ENCODE measurements at regions not wholly inside any gene's neighbourhood (a gene's known extent, or its start where the extent isn't known, plus 50 kb on each side); places are given as distances from the start of the nearest gene placed in this dataset.

DNA sequence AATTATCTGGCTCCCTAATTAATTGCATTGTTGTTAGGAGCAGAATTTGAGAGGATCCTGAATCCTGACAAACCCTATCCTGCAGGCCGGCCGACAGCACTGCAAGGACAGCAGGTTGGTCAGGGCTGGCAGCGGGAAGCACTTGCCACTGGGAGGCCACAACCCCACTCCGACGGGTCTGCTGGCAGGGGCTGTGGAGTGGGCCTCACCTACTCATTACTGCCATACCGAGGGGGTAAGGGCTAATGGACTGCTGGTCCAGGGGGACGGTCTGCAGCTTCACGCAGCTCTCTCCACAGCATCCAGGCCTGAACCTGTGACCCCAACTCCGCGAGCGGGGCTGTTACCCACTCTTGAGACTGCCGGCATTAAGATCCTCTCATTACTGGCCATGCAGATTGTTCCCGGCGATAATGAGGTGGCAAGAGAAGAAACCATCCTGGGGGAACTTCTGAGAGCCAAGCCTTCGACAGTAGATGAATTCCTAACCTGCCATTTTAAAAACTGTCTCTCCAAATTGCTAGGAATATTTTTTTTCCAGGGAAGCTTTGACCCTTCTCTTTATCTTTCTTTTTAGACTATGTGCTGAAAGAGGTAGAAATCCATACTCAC lies 501.3 kb downstream of the OMA1 start:
- TF ChIP-seq ZFP3 (CRISPR knock-in tag; IDR thresholded peaks at IDR 0.05) (no peak), GLIS3 (CRISPR knock-in tag; IDR thresholded peaks at IDR 0.05) (no peak), ZC3H10 (CRISPR knock-in tag; IDR thresholded peaks at IDR 0.05) (no peak)
- no peak for ATAC-seq

DNA sequence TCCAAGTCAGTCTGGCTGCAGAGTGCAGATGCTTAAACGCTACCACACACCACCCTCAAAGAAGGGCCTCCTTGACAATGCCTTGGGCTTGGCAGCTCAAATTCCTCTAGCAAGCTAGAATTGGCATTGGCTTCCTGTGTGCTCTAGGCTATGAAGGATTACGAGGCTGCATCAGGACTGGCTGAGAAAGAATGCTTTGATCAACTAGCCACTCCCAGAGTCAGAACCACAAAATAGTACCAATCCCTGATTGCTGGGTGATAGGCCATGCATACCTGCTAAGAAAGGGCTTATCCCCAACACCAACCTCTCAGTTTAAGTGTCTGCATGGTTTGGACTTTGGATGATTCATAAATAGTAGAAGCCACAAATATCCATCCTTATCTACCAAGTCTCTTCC lies 504.9 kb downstream of the OMA1 start:
- peak; percentile 30; the same call in 1 of the 3 replicates for ATAC-seq
- no peak for TF ChIP-seq CSDC2 (CRISPR knock-in tag; IDR thresholded peaks at IDR 0.05)
- TF ChIP-seq SNAI2 (CRISPR knock-in tag; IDR thresholded peaks at IDR 0.05): no peak
- TF ChIP-seq GLIS3 (CRISPR knock-in tag; IDR thresholded peaks at IDR 0.05): no peak
- no peak for TF ChIP-seq TCF4 (CRISPR knock-in tag; IDR thresholded peaks at IDR 0.05; ENCODE audit: borderline replicate concordance)
- no peak for TF ChIP-seq ZNF70 (CRISPR knock-in tag; IDR thresholded peaks at IDR 0.05)
- no peak for TF ChIP-seq TOX (CRISPR knock-in tag; IDR thresholded peaks at IDR 0.05; ENCODE audit: borderline replicate concordance)
- no peak for TF ChIP-seq ZNF565 (CRISPR knock-in tag; conservative IDR thresholded peaks at IDR 0.05; ENCODE audit: low read depth)
- TF ChIP-seq ZC3H10 (CRISPR knock-in tag; IDR thresholded peaks at IDR 0.05): no peak
- TF ChIP-seq, protein P1, sequence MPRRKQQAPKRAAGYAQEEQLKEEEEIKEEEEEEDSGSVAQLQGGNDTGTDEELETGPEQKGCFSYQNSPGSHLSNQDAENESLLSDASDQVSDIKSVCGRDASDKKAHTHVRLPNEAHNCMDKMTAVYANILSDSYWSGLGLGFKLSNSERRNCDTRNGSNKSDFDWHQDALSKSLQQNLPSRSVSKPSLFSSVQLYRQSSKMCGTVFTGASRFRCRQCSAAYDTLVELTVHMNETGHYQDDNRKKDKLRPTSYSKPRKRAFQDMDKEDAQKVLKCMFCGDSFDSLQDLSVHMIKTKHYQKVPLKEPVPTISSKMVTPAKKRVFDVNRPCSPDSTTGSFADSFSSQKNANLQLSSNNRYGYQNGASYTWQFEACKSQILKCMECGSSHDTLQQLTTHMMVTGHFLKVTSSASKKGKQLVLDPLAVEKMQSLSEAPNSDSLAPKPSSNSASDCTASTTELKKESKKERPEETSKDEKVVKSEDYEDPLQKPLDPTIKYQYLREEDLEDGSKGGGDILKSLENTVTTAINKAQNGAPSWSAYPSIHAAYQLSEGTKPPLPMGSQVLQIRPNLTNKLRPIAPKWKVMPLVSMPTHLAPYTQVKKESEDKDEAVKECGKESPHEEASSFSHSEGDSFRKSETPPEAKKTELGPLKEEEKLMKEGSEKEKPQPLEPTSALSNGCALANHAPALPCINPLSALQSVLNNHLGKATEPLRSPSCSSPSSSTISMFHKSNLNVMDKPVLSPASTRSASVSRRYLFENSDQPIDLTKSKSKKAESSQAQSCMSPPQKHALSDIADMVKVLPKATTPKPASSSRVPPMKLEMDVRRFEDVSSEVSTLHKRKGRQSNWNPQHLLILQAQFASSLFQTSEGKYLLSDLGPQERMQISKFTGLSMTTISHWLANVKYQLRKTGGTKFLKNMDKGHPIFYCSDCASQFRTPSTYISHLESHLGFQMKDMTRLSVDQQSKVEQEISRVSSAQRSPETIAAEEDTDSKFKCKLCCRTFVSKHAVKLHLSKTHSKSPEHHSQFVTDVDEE (CRISPR knock-in tag; IDR thresholded peaks at IDR 0.05): no peak
- no peak for TF ChIP-seq PPARA (CRISPR knock-in tag; IDR thresholded peaks at IDR 0.05; ENCODE audit: borderline replicate concordance)
- TF ChIP-seq, protein P2, sequence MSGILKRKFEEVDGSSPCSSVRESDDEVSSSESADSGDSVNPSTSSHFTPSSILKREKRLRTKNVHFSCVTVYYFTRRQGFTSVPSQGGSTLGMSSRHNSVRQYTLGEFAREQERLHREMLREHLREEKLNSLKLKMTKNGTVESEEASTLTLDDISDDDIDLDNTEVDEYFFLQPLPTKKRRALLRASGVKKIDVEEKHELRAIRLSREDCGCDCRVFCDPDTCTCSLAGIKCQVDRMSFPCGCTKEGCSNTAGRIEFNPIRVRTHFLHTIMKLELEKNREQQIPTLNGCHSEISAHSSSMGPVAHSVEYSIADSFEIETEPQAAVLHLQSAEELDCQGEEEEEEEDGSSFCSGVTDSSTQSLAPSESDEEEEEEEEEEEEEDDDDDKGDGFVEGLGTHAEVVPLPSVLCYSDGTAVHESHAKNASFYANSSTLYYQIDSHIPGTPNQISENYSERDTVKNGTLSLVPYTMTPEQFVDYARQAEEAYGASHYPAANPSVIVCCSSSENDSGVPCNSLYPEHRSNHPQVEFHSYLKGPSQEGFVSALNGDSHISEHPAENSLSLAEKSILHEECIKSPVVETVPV (CRISPR knock-in tag; IDR thresholded peaks at IDR 0.05): no peak
- TF ChIP-seq, protein P3, sequence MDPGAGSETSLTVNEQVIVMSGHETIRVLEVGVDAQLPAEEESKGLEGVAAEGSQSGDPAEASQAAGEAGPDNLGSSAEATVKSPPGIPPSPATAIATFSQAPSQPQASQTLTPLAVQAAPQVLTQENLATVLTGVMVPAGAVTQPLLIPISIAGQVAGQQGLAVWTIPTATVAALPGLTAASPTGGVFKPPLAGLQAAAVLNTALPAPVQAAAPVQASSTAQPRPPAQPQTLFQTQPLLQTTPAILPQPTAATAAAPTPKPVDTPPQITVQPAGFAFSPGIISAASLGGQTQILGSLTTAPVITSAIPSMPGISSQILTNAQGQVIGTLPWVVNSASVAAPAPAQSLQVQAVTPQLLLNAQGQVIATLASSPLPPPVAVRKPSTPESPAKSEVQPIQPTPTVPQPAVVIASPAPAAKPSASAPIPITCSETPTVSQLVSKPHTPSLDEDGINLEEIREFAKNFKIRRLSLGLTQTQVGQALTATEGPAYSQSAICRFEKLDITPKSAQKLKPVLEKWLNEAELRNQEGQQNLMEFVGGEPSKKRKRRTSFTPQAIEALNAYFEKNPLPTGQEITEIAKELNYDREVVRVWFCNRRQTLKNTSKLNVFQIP (CRISPR knock-in tag; IDR thresholded peaks at IDR 0.05; ENCODE audit: borderline replicate concordance, low read depth): no peak
- no peak for TF ChIP-seq ISL1 (CRISPR knock-in tag; IDR thresholded peaks at IDR 0.05)
- no peak for TF ChIP-seq ESRRG (CRISPR knock-in tag; IDR thresholded peaks at IDR 0.05)
- no peak for TF ChIP-seq ZFP3 (CRISPR knock-in tag; IDR thresholded peaks at IDR 0.05)
- TF ChIP-seq ARNTL (CRISPR knock-in tag; IDR thresholded peaks at IDR 0.05; ENCODE audit: borderline replicate concordance, low read depth): no peak
- no peak for TF ChIP-seq BACH2 (CRISPR knock-in tag; IDR thresholded peaks at IDR 0.05; ENCODE audit: borderline replicate concordance)
- TF ChIP-seq, protein P4, sequence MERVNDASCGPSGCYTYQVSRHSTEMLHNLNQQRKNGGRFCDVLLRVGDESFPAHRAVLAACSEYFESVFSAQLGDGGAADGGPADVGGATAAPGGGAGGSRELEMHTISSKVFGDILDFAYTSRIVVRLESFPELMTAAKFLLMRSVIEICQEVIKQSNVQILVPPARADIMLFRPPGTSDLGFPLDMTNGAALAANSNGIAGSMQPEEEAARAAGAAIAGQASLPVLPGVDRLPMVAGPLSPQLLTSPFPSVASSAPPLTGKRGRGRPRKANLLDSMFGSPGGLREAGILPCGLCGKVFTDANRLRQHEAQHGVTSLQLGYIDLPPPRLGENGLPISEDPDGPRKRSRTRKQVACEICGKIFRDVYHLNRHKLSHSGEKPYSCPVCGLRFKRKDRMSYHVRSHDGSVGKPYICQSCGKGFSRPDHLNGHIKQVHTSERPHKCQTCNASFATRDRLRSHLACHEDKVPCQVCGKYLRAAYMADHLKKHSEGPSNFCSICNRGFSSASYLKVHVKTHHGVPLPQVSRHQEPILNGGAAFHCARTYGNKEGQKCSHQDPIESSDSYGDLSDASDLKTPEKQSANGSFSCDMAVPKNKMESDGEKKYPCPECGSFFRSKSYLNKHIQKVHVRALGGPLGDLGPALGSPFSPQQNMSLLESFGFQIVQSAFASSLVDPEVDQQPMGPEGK (CRISPR knock-in tag; IDR thresholded peaks at IDR 0.05; ENCODE audit: borderline replicate concordance): no peak

DNA sequence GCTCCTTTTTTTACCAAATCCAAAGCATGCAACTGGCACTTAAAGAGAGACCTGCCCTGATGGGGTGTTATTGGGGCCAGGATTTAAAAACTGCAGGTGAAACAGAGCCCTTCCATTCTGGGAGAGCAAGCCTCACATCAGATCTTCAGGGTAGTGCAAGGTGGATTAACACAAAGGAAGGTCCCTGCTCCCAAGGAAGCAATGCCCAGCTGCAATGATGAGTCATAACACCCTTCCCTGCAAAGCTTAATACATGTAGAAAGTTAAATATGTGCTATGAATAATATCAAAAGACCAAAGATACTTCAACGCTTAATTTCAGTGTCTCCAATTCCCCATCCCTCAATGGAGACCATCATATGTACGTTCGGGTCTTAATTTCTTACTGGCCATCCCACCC lies 508.0 kb downstream of the OMA1 start:
- TF ChIP-seq, protein P5, sequence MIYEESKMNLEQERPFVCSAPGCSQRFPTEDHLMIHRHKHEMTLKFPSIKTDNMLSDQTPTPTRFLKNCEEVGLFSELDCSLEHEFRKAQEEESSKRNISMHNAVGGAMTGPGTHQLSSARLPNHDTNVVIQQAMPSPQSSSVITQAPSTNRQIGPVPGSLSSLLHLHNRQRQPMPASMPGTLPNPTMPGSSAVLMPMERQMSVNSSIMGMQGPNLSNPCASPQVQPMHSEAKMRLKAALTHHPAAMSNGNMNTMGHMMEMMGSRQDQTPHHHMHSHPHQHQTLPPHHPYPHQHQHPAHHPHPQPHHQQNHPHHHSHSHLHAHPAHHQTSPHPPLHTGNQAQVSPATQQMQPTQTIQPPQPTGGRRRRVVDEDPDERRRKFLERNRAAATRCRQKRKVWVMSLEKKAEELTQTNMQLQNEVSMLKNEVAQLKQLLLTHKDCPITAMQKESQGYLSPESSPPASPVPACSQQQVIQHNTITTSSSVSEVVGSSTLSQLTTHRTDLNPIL (CRISPR knock-in tag; IDR thresholded peaks at IDR 0.05; ENCODE audit: low read depth): no peak
- TF ChIP-seq TOX (CRISPR knock-in tag; IDR thresholded peaks at IDR 0.05; ENCODE audit: borderline replicate concordance) (no peak), BACH2 (CRISPR knock-in tag; IDR thresholded peaks at IDR 0.05; ENCODE audit: borderline replicate concordance) (no peak), ZFP3 (CRISPR knock-in tag; IDR thresholded peaks at IDR 0.05) (no peak), ZC3H10 (CRISPR knock-in tag; IDR thresholded peaks at IDR 0.05) (no peak), ZNF565 (CRISPR knock-in tag; conservative IDR thresholded peaks at IDR 0.05; ENCODE audit: low read depth) (no peak), ARNTL (CRISPR knock-in tag; IDR thresholded peaks at IDR 0.05; ENCODE audit: borderline replicate concordance, low read depth) (no peak), ZFP30 (CRISPR knock-in tag; IDR thresholded peaks at IDR 0.05) (no peak), TCF4 (CRISPR knock-in tag; IDR thresholded peaks at IDR 0.05; ENCODE audit: borderline replicate concordance) (no peak), SNAI2 (CRISPR knock-in tag; IDR thresholded peaks at IDR 0.05) (no peak), OSR1 (CRISPR knock-in tag; IDR thresholded peaks at IDR 0.05) (no peak)
- TF ChIP-seq, protein P3 (CRISPR knock-in tag; IDR thresholded peaks at IDR 0.05; ENCODE audit: borderline replicate concordance, low read depth): no peak
- TF ChIP-seq, protein P4 (CRISPR knock-in tag; IDR thresholded peaks at IDR 0.05; ENCODE audit: borderline replicate concordance): no peak
- ATAC-seq: no peak
